Left colon (tissue), 2 donors: ENCODE measurements at regions not wholly inside any gene's neighbourhood (a gene's known extent, or its start where the extent isn't known, plus 50 kb on each side); places are given as distances from the start of the nearest gene placed in this dataset.

ENCODE experiments used
- ATAC-seq: fragments of 200-7000 bp; cut with Tn5 transposase; one replicate; pipeline ENCODE4 v1.9.1; 2020; ENCODE audit warnings: mild to moderate bottlenecking, moderate library complexity
- DNase-seq, 2 donors: peaks; one replicate each; pipeline ENCODE4 v3.0.0-alpha.2; 2020
- intact Hi-C, 2 donors: fragments of 100-400 bp; cut with DNase I in 1 of 2; cut with micrococcal nuclease in 1 of 2; formaldehyde crosslinking; loops; one replicate each; pipeline versions ENCODE4 v1.11.2 to v1.14.0; 2022; cut with DNase I, micrococcal nuclease
- donor health status: DM: no; HTN: no; CAD: no.
- donor health status: DM: yes; HTN: yes; CAD: no.

- intact Hi-C loops: no loop called here
- ATAC-seq (no peak), DNase-seq (no peak)
Observed at GRCh38 chr1:5812295-5812694, 179.9 kb downstream of the NPHP4 start.

- DNase-seq (no peak), ATAC-seq (no peak)
- intact Hi-C loops: no loop called here
Observed at GRCh38 chr1:5811419-5811818, 180.8 kb downstream of the NPHP4 start.

- DNase-seq: no peak
- ATAC-seq: no peak
- intact Hi-C loops: no loop called here
Observed at GRCh38 chr1:5810553-5811270, 181.5 kb downstream of the NPHP4 start.

- DNase-seq (no peak), ATAC-seq (no peak)
- intact Hi-C loops: no loop called here
Observed at GRCh38 chr1:5810131-5810530, 182.1 kb downstream of the NPHP4 start.

GRCh38 chr1:5809207-5809788 lies 182.9 kb downstream of the NPHP4 start:
- intact Hi-C loops: no loop called here
- ATAC-seq: no peak

GRCh38 chr1:5803851-5804250 lies 188.4 kb downstream of the NPHP4 start:
- ATAC-seq (no peak), DNase-seq (no peak)
- intact Hi-C loops: no loop called here

More at GRCh38 chr1:5809207-5809788, 182.9 kb downstream of the NPHP4 start:
- DNase-seq: no peak

- ATAC-seq (no peak), DNase-seq (no peak)
- intact Hi-C loops: no loop called here
Observed at GRCh38 chr1:5802606-5803005, 189.6 kb downstream of the NPHP4 start.

- no peak for ATAC-seq
- intact Hi-C loops: no loop called here
- DNase-seq: no peak
Observed at GRCh38 chr1:5798904-5799303, 193.3 kb downstream of the NPHP4 start.

GRCh38 chr1:5798151-5798730 lies 194.0 kb downstream of the NPHP4 start:
- ATAC-seq (no peak), DNase-seq (no peak)
- intact Hi-C loops: no loop called here

- ATAC-seq (no peak), DNase-seq (no peak)
- intact Hi-C loops: no loop called here
Observed at GRCh38 chr1:5796028-5796427, 196.2 kb downstream of the NPHP4 start.

- DNase-seq (no peak), ATAC-seq (no peak)
- intact Hi-C loops: no loop called here
Observed at GRCh38 chr1:5794279-5794678, 197.9 kb downstream of the NPHP4 start.

GRCh38 chr1:5793516-5793915 lies 198.7 kb downstream of the NPHP4 start:
- no peak for ATAC-seq
- intact Hi-C loops: no loop called here
- no peak for DNase-seq

GRCh38 chr1:5781079-5781478 lies 211.1 kb downstream of the NPHP4 start:
- DNase-seq (no peak), ATAC-seq (no peak)

GRCh38 chr1:5780324-5780716 lies 211.9 kb downstream of the NPHP4 start:
- no peak for DNase-seq
- intact Hi-C loops: no loop called here
- ATAC-seq: no peak

More at GRCh38 chr1:5781079-5781478, 211.1 kb downstream of the NPHP4 start:
- intact Hi-C loops: no loop called here

GRCh38 chr1:5779608-5780323 lies 212.5 kb downstream of the NPHP4 start:
- intact Hi-C loops: no loop called here
- ATAC-seq (no peak), DNase-seq (no peak)

GRCh38 chr1:5776035-5776550 lies 216.1 kb downstream of the NPHP4 start:
- DNase-seq: no peak

GRCh38 chr1:5774019-5774418 lies 218.2 kb downstream of the NPHP4 start:
- ATAC-seq: no peak
- no peak for DNase-seq
- intact Hi-C loops: no loop called here

More at GRCh38 chr1:5776035-5776550, 216.1 kb downstream of the NPHP4 start:
- intact Hi-C loops: no loop called here
- ATAC-seq: no peak

- DNase-seq (no peak), ATAC-seq (no peak)
- intact Hi-C loops: no loop called here
Observed at GRCh38 chr1:5771788-5772187, 220.4 kb downstream of the NPHP4 start.

- no peak for DNase-seq
Observed at GRCh38 chr1:5770981-5771765, 221.1 kb downstream of the NPHP4 start.

More at GRCh38 chr1:5770981-5771765, 221.1 kb downstream of the NPHP4 start:
- no peak for ATAC-seq
- intact Hi-C loops: no loop called here
